Spinal cord (tissue), 9 donors: ENCODE measurements at regions not wholly inside any gene's neighbourhood (a gene's known extent, or its start where the extent isn't known, plus 50 kb on each side); places are given as distances from the start of the nearest gene placed in this dataset.
"Not testable (repeated sequence)": the region's sequence is repeated elsewhere in the genome, so short reads cannot be mapped to it uniquely, and the experiment has no call there.

Source experiments
- DNase-seq, 6 donors: peaks; one replicate each; pipeline versions ENCODE4 v3.0.0 to v3.0.0-alpha.2; 2013 to 2015; ENCODE audit warnings: low spot score in 6 of 6, low read depth in 4 of 6
- H3K27ac ChIP-seq: one replicate; pipeline ENCODE4 v1.5.1; 2013; ENCODE audit warnings: low read depth, low read length, control low read depth
- H3K27me3 ChIP-seq: one replicate; pipeline ENCODE4 v1.6.1; 2013; ENCODE audit warnings: low read length; ENCODE audit not compliant: control insufficient read depth, insufficient read depth
- H3K36me3 ChIP-seq: one replicate; pipeline ENCODE4 v1.6.1; 2013; ENCODE audit warnings: low read length; ENCODE audit not compliant: control insufficient read depth, insufficient read depth
- H3K4me1 ChIP-seq: one replicate; pipeline ENCODE4 v1.6.1; 2013; ENCODE audit warnings: low read length; ENCODE audit not compliant: control insufficient read depth, insufficient read depth
- H3K4me3 ChIP-seq: one replicate; pipeline ENCODE4 v1.5.1; 2013; ENCODE audit warnings: low read depth, low read length, control low read depth
- H3K9me3 ChIP-seq: one replicate; pipeline ENCODE4 v1.6.1; 2013; ENCODE audit warnings: low read length; ENCODE audit not compliant: control insufficient read depth, insufficient read depth
- WGBS: methylation state at CpG from one replicate; pipeline ENCODE4 v1.1.5; 2013; ENCODE audit warnings: missing lambda C conversion rate; ENCODE audit not compliant: insufficient coverage; 5-methylcytosine and 5-hydroxymethylcytosine counted together
- donor health status: healthy.

DNA sequence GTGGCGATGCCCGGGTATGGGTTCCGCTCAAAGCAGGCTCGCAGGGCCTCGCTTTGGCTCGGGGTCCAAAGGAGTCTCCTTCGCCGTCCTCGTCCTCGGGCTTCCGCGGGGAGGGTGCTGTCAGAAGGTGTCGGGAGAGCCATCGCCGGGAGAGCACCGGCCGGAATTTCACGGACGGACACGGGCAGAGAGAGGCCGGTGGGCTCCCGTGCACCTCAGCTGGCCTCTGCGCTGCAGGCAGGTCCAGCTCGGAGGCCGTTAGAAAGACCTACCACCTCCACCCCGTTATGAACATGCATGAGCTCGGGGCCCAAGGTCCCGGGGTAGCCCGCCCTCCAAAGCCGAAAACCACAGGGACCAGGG, 1846.0 kb upstream of the DEFB115 start:
- not testable (repeated sequence) for H3K4me1 ChIP-seq, H3K4me3 ChIP-seq, H3K9me3 ChIP-seq, H3K36me3 ChIP-seq, DNase-seq, H3K27ac ChIP-seq, H3K27me3 ChIP-seq
- 65% methylated on average over 27 of the region's 30 CpGs for WGBS

DNA sequence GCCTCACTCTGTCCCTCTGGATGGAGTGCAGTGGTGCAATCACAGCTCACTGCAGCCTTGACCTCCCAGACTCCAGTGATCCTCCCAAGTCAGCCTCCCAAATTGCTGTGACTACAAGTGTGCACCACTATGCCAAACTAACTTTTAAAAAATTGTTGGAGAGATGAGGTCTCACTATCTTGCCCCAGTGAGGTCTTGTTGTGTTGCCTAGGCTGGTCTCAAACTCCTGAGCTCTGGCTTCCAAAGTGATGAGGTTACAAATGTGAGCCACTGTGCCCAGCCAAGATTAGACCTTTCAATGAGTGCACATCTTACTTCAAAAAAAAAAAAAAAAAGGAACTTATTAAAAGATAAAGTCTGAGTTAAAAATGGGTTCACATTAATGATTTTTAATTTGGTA, 1838.1 kb upstream of the DEFB115 start:
- Histone ChIP-seq H3K36me3 (no peaks in the 10 kb centered on the region), H3K4me3 (no peak overlapping the region), H3K27ac (no peak overlapping the region), H3K27me3 (no peaks in the 10 kb centered on the region), H3K9me3 (no peaks in the 10 kb centered on the region), H3K4me1 (no peaks in the 10 kb centered on the region)
- DNase-seq = no peak

DNA sequence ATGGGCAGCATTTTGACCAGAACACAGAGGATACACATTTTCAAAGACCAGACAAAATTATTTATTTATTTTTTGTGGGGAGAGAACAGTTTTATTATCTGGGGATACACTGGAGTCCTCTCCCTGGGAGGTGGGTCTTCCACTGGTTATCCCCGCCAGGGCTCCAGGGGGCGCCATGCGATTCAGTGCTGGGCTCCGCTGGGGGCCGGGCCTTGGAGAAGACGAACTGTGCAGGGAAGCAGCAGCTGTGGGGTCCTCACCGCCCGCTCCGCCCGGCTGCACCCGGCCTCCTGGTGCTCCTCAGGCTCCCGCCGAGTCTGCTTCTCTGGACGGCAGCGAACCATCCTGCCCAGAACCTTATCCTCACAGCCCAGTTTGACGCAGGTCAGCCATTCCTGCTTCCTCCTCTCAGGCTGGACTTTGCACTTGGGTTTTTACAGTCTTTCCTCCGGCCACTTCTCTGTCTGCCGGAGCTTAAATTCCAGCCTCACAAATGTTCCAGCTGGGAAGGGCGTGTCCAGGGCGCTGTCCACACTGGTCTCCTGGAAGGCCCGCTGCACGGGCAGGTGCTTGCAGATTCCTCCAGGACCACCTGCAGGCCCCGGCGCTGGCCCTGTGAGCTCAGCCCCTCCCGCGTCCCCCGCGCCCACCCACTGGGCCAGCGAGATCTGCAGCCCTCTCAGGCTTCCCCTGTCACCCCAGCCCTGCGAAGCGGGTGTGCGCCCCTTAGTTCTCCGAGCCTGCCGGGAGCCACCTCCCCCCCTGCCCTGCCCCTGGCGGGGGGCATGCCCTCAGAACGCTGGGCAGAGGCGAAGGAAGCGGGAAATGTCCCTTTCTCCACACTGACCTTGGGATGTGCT, 1830.0 kb upstream of the DEFB115 start:
- Histone ChIP-seq H3K4me3 (no peak overlapping the region), H3K9me3 (no peaks in the 10 kb centered on the region), H3K27me3 (no peaks in the 10 kb centered on the region), H3K27ac (no peak overlapping the region), H3K4me1 (no peaks in the 10 kb centered on the region), H3K36me3 (no peaks in the 10 kb centered on the region)
- DNase-seq = no peak
- WGBS = 54% methylated on average over 35 of the region's 38 CpGs

DNA sequence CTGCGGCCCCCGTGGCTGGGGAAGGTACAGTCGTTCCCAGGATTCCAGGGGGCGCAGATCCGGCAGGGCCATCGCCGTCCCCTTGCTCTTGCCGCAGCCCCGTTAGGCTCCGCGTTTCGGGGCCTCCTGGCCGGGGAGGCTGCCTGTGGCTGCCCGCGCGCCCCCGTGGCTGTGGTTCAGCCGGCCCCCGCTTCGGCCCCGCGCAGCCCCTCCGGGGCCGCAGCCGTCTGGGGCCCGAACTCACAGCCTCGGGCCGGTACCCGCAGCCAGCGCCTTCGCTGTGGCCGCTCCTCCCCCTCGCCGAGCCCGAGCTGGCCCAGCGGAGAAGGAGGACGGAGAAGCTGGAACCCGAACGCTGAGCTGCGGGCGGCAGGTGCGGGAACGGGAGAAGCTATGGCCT, 1826.9 kb upstream of the DEFB115 start:
- Histone ChIP-seq H3K27me3 (no peaks in the 10 kb centered on the region), H3K4me3 (no peak overlapping the region), H3K27ac (no peak overlapping the region), H3K9me3 (no peaks in the 10 kb centered on the region), H3K36me3 (no peaks in the 10 kb centered on the region), H3K4me1 (no peaks in the 10 kb centered on the region)
- DNase-seq = no peak
- WGBS = 40% methylated on average over 43 of the region's 43 CpGs

DNA sequence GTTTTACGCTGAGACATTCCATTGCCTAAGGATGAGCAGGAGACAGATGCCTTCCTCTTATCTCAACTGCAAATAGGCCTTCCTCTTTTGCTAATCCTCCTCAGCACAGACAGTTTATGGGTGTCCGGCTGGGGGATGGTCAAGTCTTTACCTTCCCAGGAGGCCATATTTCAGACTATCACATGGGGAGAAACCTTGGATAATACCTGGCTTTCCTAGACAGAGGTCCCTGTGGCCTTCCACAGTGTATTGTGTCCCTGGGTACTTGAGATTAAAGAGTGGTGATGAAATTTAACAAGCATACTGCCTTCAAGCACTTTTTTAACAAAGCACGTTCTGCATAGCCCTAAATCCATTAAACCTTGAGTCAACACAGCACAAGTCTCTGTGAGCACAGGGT, 1816.7 kb upstream of the DEFB115 start:
- not testable (repeated sequence) for H3K4me1 ChIP-seq, H3K36me3 ChIP-seq, H3K27ac ChIP-seq, DNase-seq, H3K9me3 ChIP-seq, H3K27me3 ChIP-seq, H3K4me3 ChIP-seq
- 83% methylated on average over 1 of the region's 3 CpGs for WGBS

DNA sequence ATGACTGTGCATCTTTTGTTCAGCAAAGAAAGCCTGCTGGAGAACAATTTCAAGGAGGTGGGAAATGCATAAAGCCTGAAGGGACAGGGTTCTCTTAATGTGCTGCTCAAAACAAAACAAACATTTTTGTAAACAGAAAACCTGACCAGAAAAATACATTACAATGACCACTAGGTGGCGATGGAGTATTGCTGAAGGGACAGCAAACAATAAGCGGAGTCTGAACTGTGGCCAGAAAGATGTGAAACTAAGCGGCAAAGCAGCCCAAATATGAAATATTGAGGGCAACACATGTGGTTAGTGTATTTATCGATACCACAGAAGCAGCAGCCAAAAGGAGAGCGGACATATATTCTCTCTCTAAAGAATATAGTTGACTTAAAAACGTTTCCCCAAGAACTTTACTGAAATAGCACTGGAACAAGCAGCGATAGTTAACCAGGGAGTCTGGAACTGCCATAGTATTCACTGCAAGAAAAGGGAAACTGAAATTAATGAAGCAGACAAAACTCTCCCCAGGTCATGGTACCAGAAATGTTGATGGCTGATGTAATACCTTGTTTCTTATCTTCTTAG, 1814.2 kb upstream of the DEFB115 start:
- not testable (repeated sequence) for DNase-seq, H3K27ac ChIP-seq, H3K27me3 ChIP-seq, H3K36me3 ChIP-seq, H3K9me3 ChIP-seq, H3K4me1 ChIP-seq, H3K4me3 ChIP-seq
- WGBS = no CpG with 5 or more reads among the region's 7 CpGs

DNA sequence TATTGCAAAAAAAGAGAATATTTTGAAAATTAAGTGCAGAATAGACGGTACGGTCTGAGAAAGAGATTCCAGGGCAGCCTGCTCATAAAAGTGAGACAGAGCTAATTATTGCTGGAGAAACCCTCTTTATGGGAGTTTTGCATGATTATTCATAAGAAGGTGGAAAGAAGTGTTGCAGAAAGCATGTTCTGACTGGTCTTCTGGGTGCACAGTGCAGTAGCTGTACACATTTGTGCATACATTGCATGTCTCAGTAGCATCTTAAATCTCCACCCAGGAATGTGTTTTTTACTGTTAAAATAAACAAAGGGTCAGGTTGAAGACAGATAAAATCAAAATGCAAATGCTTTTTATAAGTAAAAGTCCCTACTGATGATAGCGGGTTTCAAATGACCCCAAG, 1813.6 kb upstream of the DEFB115 start:
- H3K4me3 ChIP-seq = no peak overlapping the region

DNA sequence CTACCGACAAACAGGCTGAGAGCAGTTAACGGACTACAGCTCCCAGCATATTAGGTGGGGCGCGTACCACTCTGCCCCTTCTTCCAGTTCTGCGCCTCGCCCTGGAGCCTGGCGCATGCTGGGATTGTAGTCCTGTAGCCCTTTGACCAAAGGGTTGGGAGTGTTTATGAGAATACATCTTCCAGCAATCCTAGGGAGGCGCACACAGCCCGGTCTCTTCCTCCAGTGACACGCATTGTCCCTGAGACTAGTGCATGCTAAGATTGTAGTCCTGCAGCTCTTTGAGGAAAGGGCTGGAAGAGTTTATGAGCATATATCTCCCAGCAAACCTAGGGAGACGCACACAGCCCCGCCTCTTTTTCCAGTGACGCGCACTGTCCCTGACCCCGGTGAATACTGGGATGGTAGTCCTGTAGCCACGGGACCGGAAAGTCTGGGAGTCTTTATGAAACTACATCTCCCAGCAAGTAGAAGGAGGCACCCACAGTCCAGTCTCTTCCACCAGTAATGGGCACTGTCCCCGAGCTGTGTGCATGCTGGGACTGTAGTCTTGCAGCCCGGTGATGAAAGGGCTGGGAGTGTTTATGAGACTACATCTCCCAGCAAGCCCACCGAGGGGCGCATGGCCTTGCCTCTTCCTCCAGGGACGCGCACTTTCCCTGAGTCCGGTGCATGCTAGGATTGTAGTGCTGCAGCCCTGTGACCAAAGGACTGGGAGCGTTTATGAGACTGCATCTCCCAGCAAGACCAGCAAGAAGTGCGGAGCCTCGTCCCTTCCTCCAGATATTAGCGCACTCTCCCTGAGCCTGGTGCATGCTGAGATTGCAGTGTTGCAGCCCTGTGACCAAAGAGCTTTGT, 1812.2 kb upstream of the DEFB115 start:
- not testable (repeated sequence) for H3K27me3 ChIP-seq, H3K27ac ChIP-seq, H3K4me1 ChIP-seq, H3K36me3 ChIP-seq, H3K4me3 ChIP-seq, H3K9me3 ChIP-seq
- peak in 3 of 6 donors; percentile 8 to 89 (median 15) for DNase-seq
- WGBS = 41% methylated on average over 11 of the region's 28 CpGs

More for the DNA sequence above, 1813.6 kb upstream of the DEFB115 start:
- Histone ChIP-seq H3K27ac (no peak overlapping the region), H3K27me3 (no peaks in the 10 kb centered on the region), H3K36me3 (no peaks in the 10 kb centered on the region), H3K9me3 (no peaks in the 10 kb centered on the region), H3K4me1 (no peaks in the 10 kb centered on the region)
- no peak for DNase-seq
- WGBS = 60% methylated on average over 2 of the region's 3 CpGs

DNA sequence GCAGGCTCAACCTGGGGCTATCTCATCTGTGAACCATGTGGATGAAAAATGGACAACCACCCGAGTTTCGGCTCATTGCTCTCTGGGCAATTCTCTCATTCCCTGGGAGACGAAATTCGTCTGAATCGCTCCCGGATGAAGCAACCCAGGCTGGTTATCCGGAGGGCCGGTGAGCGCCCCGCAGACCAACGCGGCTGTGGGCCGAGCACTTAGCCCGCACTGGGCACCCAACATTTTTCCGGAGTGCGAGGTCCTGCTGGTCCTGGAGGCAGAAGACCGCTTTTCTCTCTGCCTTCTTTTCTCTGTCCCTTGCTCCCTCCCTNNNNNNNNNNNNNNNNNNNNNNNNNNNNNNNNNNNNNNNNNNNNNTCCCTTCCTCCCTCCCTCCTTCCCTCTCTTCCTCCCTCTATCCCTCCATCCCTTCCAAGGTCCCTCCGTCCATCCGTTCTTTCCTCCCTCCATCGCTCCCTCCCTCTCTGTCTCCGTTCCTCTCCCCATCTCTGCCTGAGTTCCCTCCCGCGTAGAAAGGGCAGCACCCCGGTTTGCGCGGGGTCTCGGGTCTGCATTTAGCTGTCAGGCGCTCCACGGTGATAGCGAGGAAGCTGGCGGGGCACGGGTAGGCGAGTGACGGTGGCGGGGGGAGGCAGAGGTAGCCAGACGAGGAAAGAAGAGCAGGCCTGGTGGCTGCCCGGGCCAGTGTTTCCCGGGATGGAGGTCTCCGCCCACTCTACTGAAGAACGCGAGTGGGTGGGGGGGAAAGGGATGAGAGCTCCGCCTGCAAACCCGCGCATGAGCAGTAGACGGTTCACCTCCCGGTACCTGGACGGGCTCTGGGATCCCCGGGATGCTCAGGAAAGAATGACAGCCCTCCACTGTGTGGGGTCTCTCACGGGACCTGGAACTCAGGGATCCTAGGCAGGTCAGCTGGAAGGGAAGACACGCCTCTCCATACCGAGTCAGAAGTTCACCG, 1809.7 kb upstream of the DEFB115 start:
- not testable (repeated sequence) for H3K9me3 ChIP-seq, H3K27ac ChIP-seq, DNase-seq, H3K4me3 ChIP-seq, H3K4me1 ChIP-seq, H3K27me3 ChIP-seq, H3K36me3 ChIP-seq
- 57% methylated on average over 45 of the region's 52 CpGs for WGBS
